GM12872 (cell line): ENCODE measurements at regions not wholly inside any gene's neighbourhood (a gene's known extent, or its start where the extent isn't known, plus 50 kb on each side); places are given as distances from the start of the nearest gene placed in this dataset.

Experiments
- CTCF ChIP-seq: IDR thresholded peaks from 3 replicates; pipeline ENCODE4 v1.5.1; 2011; ENCODE audit warnings: low read depth, mild to moderate bottlenecking, low read length, moderate library complexity; ENCODE audit not compliant: insufficient read depth

GRCh38 chr9:115596021-115596745, 478.2 kb upstream of the TNC start:
- TF ChIP-seq CTCF = no peak

- no peak for TF ChIP-seq CTCF
These were observed 478.8 kb upstream of the TNC start for GRCh38 chr9:115596746-115597080.

GRCh38 chr9:115597330-115597895, 479.5 kb upstream of the TNC start:
- TF ChIP-seq CTCF = no peak

GRCh38 chr9:115598751-115599150, 480.8 kb upstream of the TNC start:
- TF ChIP-seq CTCF = no peak

GRCh38 chr9:115599898-115600297, 481.9 kb upstream of the TNC start:
- TF ChIP-seq CTCF = no peak

GRCh38 chr9:115601434-115601833, 483.5 kb upstream of the TNC start:
- TF ChIP-seq CTCF = no peak

- TF ChIP-seq CTCF = no peak
These were observed 487.0 kb upstream of the TNC start for GRCh38 chr9:115604831-115605483.
